ENCODE measurements at regions not wholly inside any gene's neighbourhood (a gene's known extent, or its start where the extent isn't known, plus 50 kb on each side); places are given as distances from the start of the nearest gene placed in this dataset.

DNA sequence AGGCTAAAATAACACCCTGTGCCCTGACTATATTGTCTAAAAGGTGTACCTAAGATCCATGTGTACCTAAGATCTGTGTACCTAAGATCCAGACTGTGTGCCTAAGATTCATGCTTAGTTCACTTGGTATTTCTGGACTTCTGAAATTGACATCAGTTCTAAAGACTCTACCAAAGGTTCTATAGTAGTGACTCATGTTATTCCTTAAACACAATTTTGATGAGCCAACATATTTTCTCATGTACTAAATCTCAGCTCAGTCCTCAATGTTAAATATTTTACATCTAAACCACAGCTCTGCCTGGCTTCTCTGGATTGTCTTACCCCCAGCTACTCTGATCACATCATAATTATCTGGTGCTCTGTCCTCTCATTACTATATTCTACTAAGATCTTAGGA lies 802.3 kb upstream of the SORCS1 start:
- TF ChIP-seq CTCF (IDR thresholded peaks at IDR 0.05): no peak
- no peak for TF ChIP-seq FOXK1 (CRISPR knock-in tag; IDR thresholded peaks at IDR 0.05)
- TF ChIP-seq, protein P1, sequence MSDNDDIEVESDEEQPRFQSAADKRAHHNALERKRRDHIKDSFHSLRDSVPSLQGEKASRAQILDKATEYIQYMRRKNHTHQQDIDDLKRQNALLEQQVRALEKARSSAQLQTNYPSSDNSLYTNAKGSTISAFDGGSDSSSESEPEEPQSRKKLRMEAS (CRISPR knock-in tag; IDR thresholded peaks at IDR 0.05): no peak

All from WTC11 (cell line).